ENCODE measurements at regions not wholly inside any gene's neighbourhood (a gene's known extent, or its start where the extent isn't known, plus 50 kb on each side); places are given as distances from the start of the nearest gene placed in this dataset.

DNA sequence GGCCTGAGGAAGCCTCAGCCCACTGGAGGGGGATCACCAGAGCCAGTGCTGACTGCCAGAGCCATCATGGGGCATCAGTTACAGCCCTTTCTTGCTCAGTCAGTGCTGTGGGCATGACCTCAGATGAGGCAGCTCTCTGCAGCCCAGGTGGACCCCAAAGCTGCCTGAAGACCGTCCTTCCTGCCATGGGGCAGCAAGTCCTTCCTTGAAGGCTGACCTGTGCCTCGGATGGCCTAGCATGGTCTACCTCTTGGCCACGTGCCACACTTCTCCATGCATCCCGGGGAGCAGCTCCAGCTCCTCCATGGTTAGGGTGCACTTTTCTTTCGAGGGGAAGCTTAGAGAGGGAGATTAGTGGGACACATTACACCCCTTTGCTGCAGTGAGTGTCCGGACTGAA, 233.4 kb downstream of the VAPA start:
- TF ChIP-seq EZH2 (IDR thresholded peaks at IDR 0.05; ENCODE audit: low read length): no peak
- no peak for TF ChIP-seq CTCF (optimal IDR thresholded peaks at IDR 0.05 in 1 of 3, IDR thresholded peaks at IDR 0.05 in 1 of 3, conservative IDR thresholded peaks at IDR 0.05 in 1 of 3; ENCODE audit: extremely low read depth in 1 of 3, insufficient read depth in 2 of 3, low read length in 3 of 3)
- Histone ChIP-seq H3K9ac (ENCODE audit: control insufficient read depth, extremely low read depth, insufficient read depth, low read length) (no peak overlapping the region), H3K4me3 (ENCODE audit: control insufficient read depth in 2 of 3, extremely low read depth in 1 of 3, insufficient read depth in 2 of 3, low read depth in 1 of 3, low read length in 3 of 3) (no peak overlapping the region), H2AFZ (ENCODE audit: control insufficient read depth, low read length) (no peak overlapping the region), H3K4me2 (ENCODE audit: control insufficient read depth, extremely low read depth, insufficient read depth, low read depth, low read length) (no peak overlapping the region), H3K27ac (ENCODE audit: control insufficient read depth, insufficient read depth, low read length) (no peak overlapping the region), H4K20me1 (ENCODE audit: control insufficient read depth, extremely low read depth, insufficient read depth, low read length) (no peaks in the 10 kb centered on the region), H3K27me3 (ENCODE audit: control insufficient read depth, extremely low read depth, insufficient read depth, low read length) (no peaks in the 10 kb centered on the region), H3K9me3 (ENCODE audit: control insufficient read depth, low read depth, low read length) (peaks cover 1% of the 10 kb centered on the region), H3K79me2 (ENCODE audit: control insufficient read depth, insufficient read depth, low read length) (no peaks in the 10 kb centered on the region), H3K4me1 (ENCODE audit: control insufficient read depth, extremely low read depth, insufficient read depth, low read length) (no peaks in the 10 kb centered on the region), H3K9me1 (ENCODE audit: control insufficient read depth, extremely low read depth, insufficient read depth, low read length) (no peaks in the 10 kb centered on the region), H3K36me3 (ENCODE audit: control insufficient read depth in 2 of 2, extremely low read depth in 1 of 2, insufficient read depth in 2 of 2, low read length in 2 of 2) (no peaks in the 10 kb centered on the region)
- DNase-seq (ENCODE audit: low read depth, low spot score): no peak
- dilution Hi-C loops (cut with MboI; ENCODE audit: extremely low pct_ligation_motif_present, low sequenced_read_pairs): no loop called here
- no peak for FAIRE-seq

GRCh38 chr18:10147752-10148151, 233.9 kb downstream of the VAPA start:
- Histone ChIP-seq H3K9ac (ENCODE audit: control insufficient read depth, extremely low read depth, insufficient read depth, low read length) (no peak overlapping the region), H3K36me3 (ENCODE audit: control insufficient read depth in 2 of 2, extremely low read depth in 1 of 2, insufficient read depth in 2 of 2, low read length in 2 of 2) (no peaks in the 10 kb centered on the region), H3K27me3 (ENCODE audit: control insufficient read depth, extremely low read depth, insufficient read depth, low read length) (no peaks in the 10 kb centered on the region), H3K4me1 (ENCODE audit: control insufficient read depth, extremely low read depth, insufficient read depth, low read length) (no peaks in the 10 kb centered on the region), H2AFZ (ENCODE audit: control insufficient read depth, low read length) (no peak overlapping the region), H3K79me2 (ENCODE audit: control insufficient read depth, insufficient read depth, low read length) (no peaks in the 10 kb centered on the region), H3K27ac (ENCODE audit: control insufficient read depth, insufficient read depth, low read length) (no peak overlapping the region), H3K4me3 (ENCODE audit: control insufficient read depth in 2 of 3, extremely low read depth in 1 of 3, insufficient read depth in 2 of 3, low read depth in 1 of 3, low read length in 3 of 3) (no peak overlapping the region), H3K4me2 (ENCODE audit: control insufficient read depth, extremely low read depth, insufficient read depth, low read depth, low read length) (no peak overlapping the region), H3K9me3 (ENCODE audit: control insufficient read depth, low read depth, low read length) (peaks cover 1% of the 10 kb centered on the region), H4K20me1 (ENCODE audit: control insufficient read depth, extremely low read depth, insufficient read depth, low read length) (no peaks in the 10 kb centered on the region), H3K9me1 (ENCODE audit: control insufficient read depth, extremely low read depth, insufficient read depth, low read length) (no peaks in the 10 kb centered on the region)
- FAIRE-seq (no peak), DNase-seq (ENCODE audit: low read depth, low spot score) (no peak)
- dilution Hi-C loops (cut with MboI; ENCODE audit: extremely low pct_ligation_motif_present, low sequenced_read_pairs): no loop called here
- no peak for TF ChIP-seq EZH2 (IDR thresholded peaks at IDR 0.05; ENCODE audit: low read length)
- TF ChIP-seq CTCF (optimal IDR thresholded peaks at IDR 0.05 in 1 of 3, IDR thresholded peaks at IDR 0.05 in 1 of 3, conservative IDR thresholded peaks at IDR 0.05 in 1 of 3; ENCODE audit: extremely low read depth in 1 of 3, insufficient read depth in 2 of 3, low read length in 3 of 3): no peak

Data from keratinocyte (primary cell).